Bone marrow (tissue), 2 donors: ENCODE measurements at regions not wholly inside any gene's neighbourhood (a gene's known extent, or its start where the extent isn't known, plus 50 kb on each side); places are given as distances from the start of the nearest gene placed in this dataset.

Source experiments
- DNase-seq, 2 donors: peaks; one replicate each; lab custom pipeline; 2025; lab: John Stamatoyannopoulos, UW

DNA sequence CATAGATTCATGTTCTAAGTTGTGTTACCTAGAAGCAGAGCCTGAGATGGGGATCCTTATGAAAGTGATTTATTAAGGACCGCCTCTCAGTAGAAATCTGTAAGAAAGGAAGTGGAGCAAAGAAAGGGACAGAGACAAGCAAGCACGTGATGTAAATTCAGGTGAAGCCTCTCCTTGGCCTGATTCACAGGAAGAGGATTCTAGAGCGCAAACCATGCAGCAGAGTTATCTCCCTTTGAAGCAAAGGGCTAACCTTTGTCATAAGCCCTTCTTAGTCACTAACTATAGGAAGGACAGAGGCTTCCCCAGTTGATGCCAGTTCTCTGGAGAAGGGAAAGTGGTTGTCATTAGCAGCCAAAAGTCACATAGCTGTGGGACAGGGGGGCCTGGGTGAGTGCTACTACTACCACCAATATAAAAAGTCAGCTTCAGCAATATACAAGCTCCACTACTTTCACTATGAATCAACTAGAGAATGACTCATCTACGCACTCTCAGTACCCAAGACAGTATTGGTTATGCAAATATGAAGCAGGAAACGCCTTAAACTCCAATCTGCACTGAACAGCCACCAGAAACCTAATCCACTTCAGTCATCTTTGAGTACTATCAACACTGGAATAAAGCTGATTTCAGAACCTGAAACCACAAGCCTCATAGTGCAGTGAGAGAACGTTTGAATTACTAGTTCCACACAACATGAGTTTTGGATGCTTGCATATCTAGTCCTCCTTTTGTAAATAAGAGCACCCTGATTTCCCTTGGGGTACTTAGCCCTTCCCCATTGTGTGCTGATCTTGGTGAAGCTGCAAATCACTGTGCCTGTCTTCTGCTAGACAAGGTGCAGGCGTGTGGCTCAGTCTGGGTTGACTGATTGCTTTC is 162.7 kb downstream of the ZNF608 start:
- DNase-seq: peak in 1 of 2 donors; percentile 90

- DNase-seq: no peak
These were observed 163.9 kb downstream of the ZNF608 start for GRCh38 chr5:124582561-124582840.

GRCh38 chr5:124581738-124582560 is 164.5 kb downstream of the ZNF608 start:
- DNase-seq: no peak

DNA sequence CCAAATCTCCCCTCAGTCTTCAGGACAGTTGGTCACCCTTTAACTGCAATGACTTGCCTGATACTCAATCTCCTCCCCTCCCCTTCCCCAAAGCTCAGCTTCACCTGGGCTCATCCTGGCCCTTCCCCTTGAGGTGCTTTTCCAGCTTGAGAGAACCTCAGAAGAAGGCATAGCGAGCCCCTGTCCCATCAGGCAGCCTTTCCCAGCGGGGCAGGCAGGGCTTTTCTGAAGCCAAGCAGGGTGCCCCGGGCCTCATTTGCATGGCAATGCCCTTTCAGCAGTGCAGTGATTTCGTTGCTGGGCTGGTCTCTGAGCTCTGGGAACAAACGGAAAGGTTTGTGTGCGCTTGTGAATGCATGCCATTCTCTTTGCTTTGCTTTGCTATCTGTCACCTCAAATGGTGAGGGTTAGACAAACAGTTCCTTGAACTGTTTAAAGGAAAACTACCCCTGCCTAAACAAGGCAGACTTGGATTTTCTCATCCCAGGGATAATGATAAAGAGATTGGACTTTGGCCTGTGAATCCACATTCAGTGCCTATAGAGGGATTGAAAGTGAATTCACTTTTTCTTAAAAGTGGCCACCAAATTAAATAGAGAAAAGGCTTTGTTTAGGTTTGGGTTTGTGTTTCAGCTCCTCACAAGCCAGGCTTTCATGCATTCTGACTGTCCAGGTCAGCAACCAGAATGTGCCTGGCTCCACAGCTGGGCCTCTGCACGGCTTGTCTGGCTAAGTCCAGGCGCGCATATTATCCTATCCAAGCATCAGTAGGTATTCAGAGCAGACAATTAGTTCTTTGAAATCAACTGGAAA is 165.3 kb downstream of the ZNF608 start:
- DNase-seq: no peak

DNA sequence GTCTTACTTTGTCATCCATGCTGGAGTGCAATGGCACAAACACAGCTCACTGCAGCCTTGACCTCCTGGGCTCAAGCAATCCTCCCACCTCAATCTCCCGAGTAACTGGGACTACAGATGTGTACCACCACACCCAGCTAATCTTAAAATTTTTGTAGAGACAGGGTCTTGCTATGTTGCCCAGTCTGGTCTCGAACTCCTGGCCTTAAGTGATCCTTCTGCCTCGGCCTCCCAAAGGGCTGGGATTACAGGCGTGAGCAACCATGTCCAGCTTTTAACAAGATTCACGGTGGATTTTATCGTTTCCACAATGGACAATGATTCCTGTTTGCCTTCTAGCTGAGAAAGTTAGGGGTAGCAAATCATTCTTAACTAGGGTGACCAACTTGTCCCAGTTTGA is 165.9 kb downstream of the ZNF608 start:
- no peak for DNase-seq

- no peak for DNase-seq
These were observed 169.5 kb downstream of the ZNF608 start for GRCh38 chr5:124576848-124577409.

- no peak for DNase-seq
These were observed 170.7 kb downstream of the ZNF608 start for GRCh38 chr5:124575725-124576124.

DNA sequence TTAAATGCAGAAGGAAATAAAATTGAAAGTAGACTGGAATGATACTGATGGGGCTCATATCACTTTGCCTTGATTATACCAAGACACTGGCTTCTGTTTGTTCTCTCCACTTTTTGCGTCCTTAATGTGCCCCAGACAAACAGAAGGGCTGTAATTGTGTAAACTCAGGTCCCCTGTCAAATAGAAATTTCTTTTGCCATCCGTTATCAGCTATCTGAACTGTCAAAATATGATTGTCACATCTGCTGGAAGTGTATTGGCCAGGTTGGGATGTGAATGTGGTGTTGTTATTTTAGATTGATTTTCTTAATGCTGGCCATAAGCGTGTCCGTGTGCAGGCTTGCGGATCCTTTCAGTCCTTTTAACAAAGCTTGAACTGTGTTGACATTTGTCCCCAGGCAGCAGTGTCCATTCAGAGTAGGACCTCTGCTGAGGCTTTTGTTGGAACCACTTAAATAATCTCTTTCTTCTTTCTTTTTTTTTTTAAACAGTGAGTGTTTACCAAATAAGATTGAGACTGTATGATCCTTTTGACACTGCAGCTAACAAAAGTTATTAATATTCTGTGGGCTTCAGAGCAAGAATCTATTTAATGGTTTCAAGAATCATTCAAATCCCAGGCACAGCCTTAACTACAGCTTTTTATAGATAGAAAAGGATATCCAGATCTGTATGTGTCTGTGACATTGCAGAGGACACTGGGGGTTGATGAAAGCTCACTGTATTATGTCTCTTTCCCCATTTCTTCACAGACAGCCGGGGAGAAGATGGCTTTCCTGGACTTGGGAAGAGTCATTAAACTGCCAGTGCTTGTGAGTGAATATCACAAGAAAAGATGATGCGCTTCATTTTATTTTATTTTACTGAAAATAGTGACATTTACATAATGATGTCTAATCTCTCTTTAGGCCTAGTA is 171.7 kb downstream of the ZNF608 start:
- DNase-seq: no peak

- DNase-seq: no peak
These were observed 173.5 kb downstream of the ZNF608 start for GRCh38 chr5:124572971-124573370.

DNA sequence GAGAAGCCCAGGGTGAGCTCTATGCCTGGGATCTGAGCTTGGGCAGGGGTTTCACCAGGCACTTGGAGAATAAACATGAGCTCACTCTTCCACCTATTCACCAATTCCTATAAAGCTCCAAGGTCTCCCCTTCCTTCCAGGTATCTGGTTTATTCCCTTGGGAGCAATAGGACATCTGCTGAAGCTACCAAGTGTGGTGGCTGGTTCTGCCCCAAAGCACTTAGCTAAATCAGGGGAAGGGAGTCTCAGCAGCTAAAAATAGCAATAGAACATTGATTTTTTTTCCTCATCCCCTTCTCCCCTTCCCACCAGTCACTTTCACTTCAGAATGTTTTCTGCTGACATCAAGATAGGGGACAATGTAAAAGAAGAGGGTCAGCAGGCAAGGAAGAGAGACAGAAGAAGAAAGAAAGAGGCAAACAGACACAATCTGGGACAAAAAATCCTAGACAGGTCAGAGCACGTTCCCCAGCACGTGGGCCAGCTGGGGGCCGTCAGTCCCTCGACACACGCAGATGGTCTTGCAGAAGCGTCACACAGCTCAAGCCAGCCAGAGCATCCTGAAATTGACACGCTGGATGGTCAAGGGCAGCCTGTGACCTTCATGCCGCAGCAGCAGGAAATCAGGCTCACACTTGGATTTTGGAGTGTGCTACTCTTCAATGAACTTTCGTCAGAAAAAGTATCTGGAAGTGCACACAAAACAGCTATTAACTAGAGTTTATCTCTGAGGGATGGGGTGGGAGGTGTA is 176.0 kb downstream of the ZNF608 start:
- DNase-seq: no peak

- DNase-seq: no peak
These were observed 179.5 kb downstream of the ZNF608 start for GRCh38 chr5:124566875-124567450.

GRCh38 chr5:124561451-124561850 is 185.0 kb downstream of the ZNF608 start:
- DNase-seq: no peak

DNA sequence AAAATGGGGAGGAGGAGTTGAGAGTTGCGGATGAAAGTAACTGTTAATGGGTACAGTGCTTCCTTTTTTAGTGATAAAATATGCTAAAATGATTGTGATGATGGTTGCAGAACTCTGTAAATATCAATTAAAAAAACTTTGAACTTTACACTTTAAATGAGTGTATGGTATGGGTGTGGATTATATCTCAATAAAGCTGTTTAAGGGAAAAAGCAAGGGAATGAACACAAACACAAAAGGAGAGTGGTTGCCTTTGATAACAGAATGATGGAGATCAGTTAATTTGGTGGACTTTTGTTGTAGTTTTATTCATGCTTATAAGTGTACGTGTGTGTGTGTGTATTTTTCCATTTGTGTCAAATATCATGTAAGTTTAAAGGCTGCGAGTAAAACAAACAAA is 186.1 kb downstream of the ZNF608 start:
- no peak for DNase-seq

DNA sequence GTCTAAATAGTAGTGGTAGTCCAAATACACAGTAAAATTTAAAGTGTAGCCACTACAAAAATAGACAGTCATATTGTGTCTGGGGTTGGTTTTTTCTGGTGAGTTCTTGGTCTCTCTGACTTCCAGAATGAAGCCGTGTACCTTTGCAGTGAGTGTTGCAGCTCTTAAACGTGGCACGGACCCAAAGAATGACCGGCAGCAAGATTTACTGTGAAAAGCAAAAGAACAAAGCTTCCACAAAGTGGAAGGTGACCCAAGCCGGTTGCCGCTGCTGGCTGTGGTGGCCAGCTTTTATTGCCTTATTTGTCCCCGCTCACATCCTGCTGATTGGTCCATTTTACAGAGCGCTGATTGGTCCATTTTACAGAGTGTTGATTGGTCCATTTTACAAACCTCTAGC is 188.7 kb downstream of the ZNF608 start:
- DNase-seq: no peak

GRCh38 chr5:124554746-124555578 is 191.5 kb downstream of the ZNF608 start:
- no peak for DNase-seq

DNA sequence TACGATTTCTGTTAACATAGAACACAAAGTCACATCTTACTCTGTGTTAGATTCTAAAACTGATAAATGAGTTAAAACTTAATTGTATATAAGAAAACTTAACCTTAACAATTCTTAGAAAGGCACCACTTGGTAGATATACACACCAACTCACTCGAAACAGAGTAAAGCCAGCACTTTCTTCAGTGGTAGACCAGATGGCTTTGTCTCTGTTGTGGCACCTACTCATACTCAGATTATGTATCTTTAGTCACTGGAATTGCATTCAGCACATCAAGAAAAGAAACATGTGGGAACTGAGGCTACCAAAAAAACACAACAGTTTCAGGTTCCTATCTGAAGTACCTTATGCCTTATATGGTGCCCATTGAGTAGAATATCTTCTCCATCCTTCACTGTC is 192.5 kb downstream of the ZNF608 start:
- DNase-seq: no peak

- no peak for DNase-seq
These were observed 193.9 kb downstream of the ZNF608 start for GRCh38 chr5:124552526-124552925.

DNA sequence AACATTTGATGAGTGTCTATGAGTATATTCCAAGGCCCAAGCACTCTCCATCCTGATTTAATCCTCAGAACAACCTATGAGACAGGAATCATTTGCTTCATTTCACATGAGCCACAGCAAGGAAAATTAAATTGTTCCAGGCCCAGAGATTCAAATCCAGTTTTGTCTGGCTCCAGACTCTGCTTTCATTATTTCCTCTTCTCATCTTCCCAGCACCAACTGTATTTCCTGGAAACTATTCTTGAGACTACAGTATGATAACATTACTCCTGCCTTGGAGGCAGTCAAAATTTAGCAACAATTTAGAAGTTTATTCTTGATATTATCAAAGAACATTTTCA is 194.5 kb downstream of the ZNF608 start:
- no peak for DNase-seq

GRCh38 chr5:124550731-124551130 is 195.7 kb downstream of the ZNF608 start:
- DNase-seq: no peak
